CD4-positive, alpha-beta T cell treated with Interleukin-17A for 1 hour (primary cell): ENCODE measurements at regions not wholly inside any gene's neighbourhood (a gene's known extent, or its start where the extent isn't known, plus 50 kb on each side); places are given as distances from the start of the nearest gene placed in this dataset.

Source experiments
- DNase-seq: peaks from one replicate; pipeline ENCODE4 v3.0.0-alpha.2; 2020

DNA sequence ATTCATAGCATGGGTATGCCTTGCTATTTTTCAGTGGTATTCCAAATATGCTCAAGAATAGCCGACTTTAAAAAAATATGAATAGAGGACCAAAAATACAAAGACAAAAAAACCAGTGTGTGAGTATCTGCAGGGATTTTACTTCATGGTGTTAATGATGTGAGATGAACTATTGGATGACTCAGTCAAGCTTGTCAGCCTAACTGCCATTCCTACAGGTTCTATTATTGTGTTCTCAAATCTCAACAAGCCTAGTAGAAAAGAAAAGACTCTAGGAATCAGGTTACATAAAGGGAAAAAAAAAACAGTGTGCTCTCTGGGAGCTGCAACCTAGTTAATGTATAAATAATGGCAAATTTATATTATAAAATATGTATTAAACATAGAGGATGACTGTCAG lies 588.4 kb upstream of the BTBD3 start:
- DNase-seq: no peak

DNA sequence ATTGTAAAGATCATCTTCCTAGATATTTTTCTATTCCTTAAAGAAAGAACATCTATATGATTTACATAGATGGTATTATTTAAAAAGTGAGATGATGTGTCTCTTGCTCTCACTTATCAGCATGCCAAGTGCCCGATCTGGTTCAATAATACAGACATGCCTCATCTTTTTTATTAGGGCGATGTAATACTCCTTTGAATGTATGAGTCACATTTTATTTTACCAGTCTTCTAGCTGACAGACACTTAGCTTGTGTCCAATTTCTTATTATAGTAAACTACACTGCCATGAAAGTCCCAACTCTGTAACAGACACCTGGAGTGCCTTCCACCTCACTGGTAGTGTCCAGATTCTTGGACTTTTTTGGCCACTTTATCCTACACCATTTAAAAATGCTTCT lies 586.6 kb upstream of the BTBD3 start:
- no peak for DNase-seq

DNA sequence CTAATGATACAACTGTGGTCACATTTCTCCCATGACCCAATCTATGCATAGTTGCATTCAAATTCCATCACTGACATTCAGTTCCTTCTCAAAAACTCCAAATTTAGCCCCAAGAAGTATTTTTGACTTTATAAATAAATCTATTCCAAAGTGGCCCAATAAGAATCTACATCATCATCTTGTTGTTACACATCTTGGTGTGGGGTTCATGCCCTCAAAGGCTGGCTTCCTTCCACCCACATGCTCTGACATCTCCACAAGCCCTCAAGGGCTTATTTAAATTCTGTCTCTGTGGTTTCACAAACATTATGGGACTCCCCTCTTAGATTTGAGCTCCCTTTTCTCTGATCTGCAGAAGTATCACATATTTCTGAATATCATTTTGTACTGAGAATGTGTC lies 585.3 kb upstream of the BTBD3 start:
- no peak for DNase-seq

- DNase-seq: no peak
These were observed 584.1 kb upstream of the BTBD3 start for GRCh38 chr20:11333634-11334033.

GRCh38 chr20:11337361-11338130 lies 580.1 kb upstream of the BTBD3 start:
- DNase-seq: no peak

DNA sequence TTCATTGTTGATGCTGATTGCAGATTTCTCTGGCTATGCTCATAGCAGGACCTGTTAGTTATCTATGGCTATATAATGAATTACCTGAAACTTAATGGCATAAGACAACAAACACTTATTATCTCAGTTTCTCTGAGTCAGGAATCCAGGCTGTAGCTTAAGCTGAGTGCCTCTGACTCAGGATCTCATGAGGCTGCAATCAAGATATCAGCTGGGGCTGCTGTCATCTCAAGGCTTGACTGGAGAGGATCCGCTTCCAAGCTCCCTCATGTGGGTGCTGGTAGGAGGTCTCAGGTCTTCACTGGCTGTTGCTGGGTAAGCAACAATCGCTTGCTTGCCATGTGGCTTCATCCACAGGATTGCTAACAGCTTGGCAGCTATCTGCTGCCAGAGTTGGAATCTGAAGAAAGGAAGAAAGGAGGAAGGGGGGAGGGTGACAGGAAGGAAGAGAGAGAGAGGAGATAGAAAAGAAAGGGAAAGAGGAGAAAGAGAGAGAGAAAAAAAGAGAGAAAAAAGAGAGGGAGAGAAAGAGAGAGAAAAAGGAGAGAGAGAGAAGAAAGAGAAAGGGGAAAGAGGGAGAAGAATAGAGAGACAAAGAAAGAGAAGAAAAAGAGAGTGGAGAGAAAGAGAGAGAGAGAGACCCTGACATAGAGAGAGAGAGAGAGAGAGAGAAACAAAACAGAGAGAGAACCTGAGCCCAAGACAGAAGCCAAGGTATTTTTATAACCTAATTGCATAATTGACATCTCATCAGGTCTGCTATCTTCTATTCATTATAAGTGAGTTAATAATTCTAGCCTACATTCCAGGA lies 579.0 kb upstream of the BTBD3 start:
- no peak for DNase-seq

GRCh38 chr20:11344939-11345338 lies 572.8 kb upstream of the BTBD3 start:
- DNase-seq: no peak

DNA sequence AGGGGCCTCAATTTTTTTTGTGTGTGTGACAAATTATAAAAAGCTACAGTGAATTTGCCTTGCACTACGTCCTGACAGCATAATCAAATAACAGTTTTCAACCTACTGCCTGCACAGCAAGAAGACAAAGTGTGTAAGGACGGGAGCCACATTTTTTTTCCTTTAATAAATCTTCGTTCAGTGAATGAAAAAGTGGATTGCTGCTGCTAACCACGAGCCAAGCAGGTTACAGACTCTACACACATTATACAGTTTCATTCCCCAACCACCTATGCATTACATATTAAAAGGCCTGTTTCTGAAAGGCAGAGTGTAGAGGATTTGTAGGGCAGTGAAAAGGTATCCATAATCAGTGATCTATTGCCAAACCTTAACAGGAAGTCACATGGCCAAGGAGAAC lies 570.0 kb upstream of the BTBD3 start:
- DNase-seq: no peak

GRCh38 chr20:11350126-11351005 lies 567.3 kb upstream of the BTBD3 start:
- DNase-seq: no peak

- no peak for DNase-seq
These were observed 565.7 kb upstream of the BTBD3 start for GRCh38 chr20:11352041-11352440.

DNA sequence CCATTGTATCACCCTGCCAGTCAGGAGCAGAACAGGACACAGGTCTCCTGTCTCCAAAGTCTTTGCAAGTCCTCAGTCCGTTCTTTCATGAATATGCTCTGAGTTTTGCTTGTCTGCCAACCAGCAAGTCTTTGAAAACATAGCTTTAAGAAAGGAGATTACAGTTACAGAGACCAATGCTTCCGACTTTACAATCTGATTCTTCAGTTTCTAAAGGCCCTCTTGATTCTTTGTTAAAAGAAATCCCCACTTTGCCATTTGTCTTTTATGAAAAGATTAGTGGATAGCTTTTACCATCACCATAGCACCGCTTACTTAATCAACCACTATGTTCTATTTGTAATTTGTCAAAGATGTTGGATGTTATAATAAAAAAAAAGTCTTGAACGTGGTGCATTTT lies 562.8 kb upstream of the BTBD3 start:
- DNase-seq: no peak

DNA sequence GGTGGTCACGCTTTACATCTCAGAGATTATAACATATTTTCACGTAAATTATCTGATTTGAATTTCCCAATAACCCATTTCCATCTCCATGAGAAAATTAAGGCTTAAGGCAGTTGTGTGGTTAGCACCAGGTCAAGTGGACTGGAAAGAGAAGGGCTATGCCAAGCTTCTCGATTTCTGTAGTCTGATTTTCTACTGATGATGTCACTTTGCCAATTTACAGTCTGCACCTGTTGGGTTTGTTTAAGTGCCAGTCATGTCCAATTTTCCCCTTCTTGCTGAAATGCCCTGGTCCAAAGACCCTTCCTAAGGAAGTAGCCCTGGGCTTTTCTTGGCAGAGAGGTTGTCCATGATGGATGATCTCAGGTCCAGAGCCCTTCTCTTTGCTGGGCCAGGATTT lies 562.3 kb upstream of the BTBD3 start:
- DNase-seq: no peak

- no peak for DNase-seq
These were observed 561.6 kb upstream of the BTBD3 start for GRCh38 chr20:11356061-11356460.

DNA sequence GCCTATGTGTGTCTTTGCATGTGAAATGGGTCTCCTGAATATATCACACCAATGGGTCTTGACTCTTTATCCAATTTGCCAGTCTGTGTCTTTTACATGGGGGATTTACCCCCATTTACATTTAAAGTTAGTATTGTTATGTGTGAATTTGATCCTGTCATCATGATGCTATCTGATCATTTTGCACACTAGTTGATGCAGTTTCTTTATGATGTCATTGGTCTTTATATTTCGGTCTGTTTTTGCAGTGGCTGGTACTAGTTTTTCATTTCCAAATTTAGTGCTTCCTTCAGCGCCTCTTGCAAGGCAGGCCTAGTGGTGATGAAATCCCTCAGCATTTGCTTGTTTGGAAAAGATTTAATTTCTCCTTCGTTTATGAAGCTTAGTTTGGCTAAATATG lies 555.2 kb upstream of the BTBD3 start:
- DNase-seq: no peak

DNA sequence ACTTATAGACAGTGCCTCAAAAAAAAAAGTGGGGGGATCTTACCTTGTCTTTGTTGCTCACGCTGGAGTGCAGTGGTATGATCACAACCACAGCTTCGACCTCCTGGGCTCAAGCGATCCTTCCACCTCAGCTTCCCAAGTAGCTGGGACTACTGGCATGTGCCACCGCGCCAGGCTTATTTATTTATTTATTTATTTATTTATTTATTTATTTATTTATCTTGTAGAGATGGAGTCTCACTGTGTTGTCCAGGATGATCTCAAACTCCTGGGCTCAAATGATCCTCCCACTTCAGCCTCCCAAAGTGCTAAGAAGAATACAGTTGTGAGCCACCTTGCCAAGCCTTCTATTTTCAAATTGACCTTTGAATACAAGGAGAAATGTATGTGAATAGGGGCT lies 553.0 kb upstream of the BTBD3 start:
- no peak for DNase-seq

GRCh38 chr20:11366660-11367059 lies 551.0 kb upstream of the BTBD3 start:
- no peak for DNase-seq

DNA sequence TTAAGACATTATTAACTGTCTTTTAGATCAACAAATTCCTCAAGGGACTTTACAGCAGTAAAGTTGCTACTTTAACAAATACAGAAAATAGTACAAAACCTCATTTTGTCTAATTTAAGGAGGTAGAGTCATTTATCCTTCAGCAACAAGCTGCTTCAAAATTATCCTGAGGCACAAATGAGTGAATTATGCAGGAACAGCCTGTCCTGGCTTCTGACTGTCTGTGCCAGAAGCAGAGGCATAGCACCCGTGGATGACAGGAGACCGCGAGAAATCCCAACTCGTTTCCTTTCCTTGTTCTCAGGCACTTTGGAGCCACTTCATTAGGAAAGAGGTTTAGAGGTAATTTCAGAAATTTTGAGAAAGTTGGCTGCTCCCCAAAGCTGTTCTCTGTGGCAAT lies 549.2 kb upstream of the BTBD3 start:
- DNase-seq: no peak

DNA sequence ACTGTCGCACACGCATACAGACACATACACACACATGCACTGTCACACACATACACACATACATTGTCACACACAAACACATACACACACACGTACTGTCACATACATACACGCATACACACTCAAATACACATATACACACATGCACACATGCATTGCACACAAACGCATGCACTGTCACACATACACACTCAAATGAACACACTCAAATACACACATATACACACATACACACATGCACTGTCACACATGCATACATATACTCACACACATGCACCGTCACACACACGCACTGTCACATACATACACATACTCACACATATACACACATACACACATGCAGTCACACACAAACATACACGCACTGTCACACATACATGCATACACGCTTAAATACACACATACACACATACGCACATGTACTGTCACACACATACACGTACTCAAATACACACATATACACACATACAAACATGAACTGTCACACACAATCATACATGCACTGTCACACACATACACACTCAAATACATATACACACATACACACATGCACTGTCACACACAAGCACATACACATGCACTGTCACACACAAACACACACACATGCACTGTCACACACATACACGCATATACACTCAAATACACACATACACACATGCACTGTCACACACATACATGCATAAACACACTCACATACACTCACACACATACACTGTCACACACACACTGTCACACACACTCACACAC lies 548.6 kb upstream of the BTBD3 start:
- DNase-seq: no peak

- no peak for DNase-seq
These were observed 545.9 kb upstream of the BTBD3 start for GRCh38 chr20:11371831-11372230.

- no peak for DNase-seq
These were observed 544.6 kb upstream of the BTBD3 start for GRCh38 chr20:11372876-11373790.

DNA sequence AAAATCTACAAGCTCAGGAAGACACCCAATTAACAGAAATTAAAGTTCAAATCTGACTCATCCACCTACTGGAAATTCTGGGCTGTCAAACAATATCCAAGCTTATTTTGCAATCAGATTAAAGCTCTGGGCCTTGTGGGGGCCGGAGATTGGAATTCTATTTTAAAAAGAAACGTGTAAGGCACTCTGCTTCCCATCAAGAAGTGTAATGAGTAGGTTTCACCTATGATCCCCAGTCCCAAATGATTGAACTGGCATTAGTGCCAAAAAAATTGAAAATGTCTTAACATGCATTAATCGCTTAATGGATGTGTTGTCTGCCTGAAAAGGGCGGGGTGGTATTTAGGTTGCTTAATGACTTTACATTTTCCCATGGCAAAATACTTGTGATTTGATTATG lies 542.4 kb upstream of the BTBD3 start:
- no peak for DNase-seq

- no peak for DNase-seq
These were observed 541.7 kb upstream of the BTBD3 start for GRCh38 chr20:11375966-11376365.
